ENCODE measurements at regions not wholly inside any gene's neighbourhood (a gene's known extent, or its start where the extent isn't known, plus 50 kb on each side); places are given as distances from the start of the nearest gene placed in this dataset.

- TF ChIP-seq CTCF (conservative IDR thresholded peaks at IDR 0.05; ENCODE audit: low read depth, low read length) (no peak), EZH2 (IDR thresholded peaks at IDR 0.05; ENCODE audit: borderline replicate concordance, low read depth, low read length, poor library complexity, severe bottlenecking) (no peak)
Observed at GRCh38 chr13:53537586-53537985, 509.0 kb downstream of the OLFM4 start.

Data from A673 (cell line).